T-helper 17 cell (primary cell): ENCODE measurements at regions not wholly inside any gene's neighbourhood (a gene's known extent, or its start where the extent isn't known, plus 50 kb on each side); places are given as distances from the start of the nearest gene placed in this dataset.

Experiments
- ATAC-seq: fragments of 150-1000 bp; cut with Tn5 transposase; 2 replicates; pipeline ENCODE4 v1.10.0; 2021; ENCODE audit warnings: mild to moderate bottlenecking, moderate library complexity
- DNase-seq, 3 donors: peaks; one replicate each; pipeline versions ENCODE4 v3.0.0 to v3.0.0-alpha.2; 2020 to 2021
- H3K9me3 ChIP-seq: one replicate; pipeline ENCODE4 v1.7.0; 2013; ENCODE audit warnings: low read length, mild to moderate bottlenecking; ENCODE audit not compliant: control insufficient read depth, poor library complexity, severe bottlenecking
- H3K27ac Mint-ChIP-seq: one replicate; pipeline ENCODE4 v1.8.0; 2022; ENCODE audit warnings: mild to moderate bottlenecking, moderate library complexity, mixed read lengths
- H3K27me3 Mint-ChIP-seq: one replicate; pipeline ENCODE4 v1.8.0; 2022; ENCODE audit warnings: mixed read lengths
- H3K36me3 Mint-ChIP-seq: one replicate; pipeline ENCODE4 v1.8.0; 2022; ENCODE audit warnings: low read depth, mixed read lengths
- H3K4me1 Mint-ChIP-seq: one replicate; pipeline ENCODE4 v1.8.0; 2022; ENCODE audit warnings: mild to moderate bottlenecking, mixed read lengths
- H3K4me3 Mint-ChIP-seq: one replicate; pipeline ENCODE4 v1.8.0; 2022; ENCODE audit warnings: mild to moderate bottlenecking, moderate library complexity, mixed read lengths

- ATAC-seq: no peak
Observed at GRCh38 chr18:56481751-56482150, 156.6 kb downstream of the TXNL1 start.

GRCh38 chr18:56479841-56480240, 158.6 kb downstream of the TXNL1 start:
- no peak for DNase-seq
- no peaks in the 10 kb centered on the region for H3K36me3 Mint-ChIP-seq
- no peak overlapping the region for H3K27ac Mint-ChIP-seq
- H3K9me3 ChIP-seq: no peaks in the 10 kb centered on the region
- H3K27me3 Mint-ChIP-seq: peaks cover 13% of the 10 kb centered on the region
- H3K4me3 Mint-ChIP-seq: no peak overlapping the region
- H3K4me1 Mint-ChIP-seq: no peaks in the 10 kb centered on the region
- ATAC-seq: no peak

More at GRCh38 chr18:56481751-56482150, 156.6 kb downstream of the TXNL1 start:
- DNase-seq: no peak
- Mint-ChIP-seq H3K27ac (no peak overlapping the region), H3K4me1 (no peaks in the 10 kb centered on the region), H3K36me3 (no peaks in the 10 kb centered on the region), H3K4me3 (no peak overlapping the region), H3K27me3 (peaks cover 15% of the 10 kb centered on the region)
- no peaks in the 10 kb centered on the region for H3K9me3 ChIP-seq

- DNase-seq (no peak), ATAC-seq (no peak)
- Mint-ChIP-seq H3K27ac (no peak overlapping the region), H3K4me1 (no peaks in the 10 kb centered on the region), H3K27me3 (peaks cover 8% of the 10 kb centered on the region), H3K36me3 (no peaks in the 10 kb centered on the region), H3K4me3 (no peak overlapping the region)
- no peaks in the 10 kb centered on the region for H3K9me3 ChIP-seq
Observed at GRCh38 chr18:56475250-56475649, 163.1 kb downstream of the TXNL1 start.

- ATAC-seq: no peak
- DNase-seq: no peak
- Mint-ChIP-seq H3K36me3 (no peaks in the 10 kb centered on the region), H3K4me1 (no peaks in the 10 kb centered on the region), H3K27me3 (peaks cover 4% of the 10 kb centered on the region), H3K4me3 (no peak overlapping the region), H3K27ac (no peak overlapping the region)
- H3K9me3 ChIP-seq: no peaks in the 10 kb centered on the region
Observed at GRCh38 chr18:56473400-56474024, 164.9 kb downstream of the TXNL1 start.

GRCh38 chr18:56470406-56471351, 167.7 kb downstream of the TXNL1 start:
- Mint-ChIP-seq H3K27me3 (peaks cover 4% of the 10 kb centered on the region), H3K4me3 (no peak overlapping the region), H3K36me3 (no peaks in the 10 kb centered on the region), H3K4me1 (no peaks in the 10 kb centered on the region), H3K27ac (no peak overlapping the region)
- DNase-seq: no peak
- no peaks in the 10 kb centered on the region for H3K9me3 ChIP-seq
- no peak for ATAC-seq

GRCh38 chr18:56469582-56469981, 168.8 kb downstream of the TXNL1 start:
- Mint-ChIP-seq H3K4me1 (no peaks in the 10 kb centered on the region), H3K36me3 (no peaks in the 10 kb centered on the region), H3K27me3 (no peaks in the 10 kb centered on the region), H3K4me3 (no peak overlapping the region), H3K27ac (no peak overlapping the region)
- DNase-seq: no peak
- H3K9me3 ChIP-seq: no peaks in the 10 kb centered on the region
- ATAC-seq: no peak

- H3K9me3 ChIP-seq: no peaks in the 10 kb centered on the region
- ATAC-seq: no peak
- Mint-ChIP-seq H3K4me3 (no peak overlapping the region), H3K36me3 (no peaks in the 10 kb centered on the region), H3K27me3 (no peaks in the 10 kb centered on the region), H3K4me1 (no peaks in the 10 kb centered on the region), H3K27ac (no peak overlapping the region)
- no peak for DNase-seq
Observed at GRCh38 chr18:56468396-56468795, 170.0 kb downstream of the TXNL1 start.

- Mint-ChIP-seq H3K27me3 (no peaks in the 10 kb centered on the region), H3K4me3 (no peak overlapping the region)
Observed at GRCh38 chr18:56462276-56462675, 176.1 kb downstream of the TXNL1 start.

GRCh38 chr18:56461151-56461550, 177.2 kb downstream of the TXNL1 start:
- Mint-ChIP-seq H3K27me3 (peaks cover 4% of the 10 kb centered on the region), H3K36me3 (no peaks in the 10 kb centered on the region), H3K27ac (no peak overlapping the region), H3K4me1 (no peaks in the 10 kb centered on the region), H3K4me3 (no peak overlapping the region)
- DNase-seq (no peak), ATAC-seq (no peak)
- no peaks in the 10 kb centered on the region for H3K9me3 ChIP-seq

More at GRCh38 chr18:56462276-56462675, 176.1 kb downstream of the TXNL1 start:
- no peaks in the 10 kb centered on the region for H3K4me1 Mint-ChIP-seq
- ATAC-seq (no peak), DNase-seq (no peak)
- H3K27ac Mint-ChIP-seq: no peak overlapping the region
- H3K36me3 Mint-ChIP-seq: no peaks in the 10 kb centered on the region
- no peaks in the 10 kb centered on the region for H3K9me3 ChIP-seq

- Mint-ChIP-seq H3K4me1 (no peaks in the 10 kb centered on the region), H3K27me3 (peaks cover 4% of the 10 kb centered on the region), H3K36me3 (no peaks in the 10 kb centered on the region), H3K27ac (no peak overlapping the region), H3K4me3 (no peak overlapping the region)
- H3K9me3 ChIP-seq: no peaks in the 10 kb centered on the region
- DNase-seq: no peak
- ATAC-seq: no peak
Observed at GRCh38 chr18:56460581-56460980, 177.8 kb downstream of the TXNL1 start.

- Mint-ChIP-seq H3K27me3 (peaks cover 4% of the 10 kb centered on the region), H3K4me1 (no peaks in the 10 kb centered on the region), H3K27ac (no peak overlapping the region), H3K36me3 (no peaks in the 10 kb centered on the region), H3K4me3 (no peak overlapping the region)
- no peak for ATAC-seq
- no peak for DNase-seq
- no peaks in the 10 kb centered on the region for H3K9me3 ChIP-seq
Observed at GRCh38 chr18:56458770-56459712, 179.4 kb downstream of the TXNL1 start.

GRCh38 chr18:56455874-56456273, 182.5 kb downstream of the TXNL1 start:
- no peaks in the 10 kb centered on the region for H3K4me1 Mint-ChIP-seq
- no peaks in the 10 kb centered on the region for H3K36me3 Mint-ChIP-seq
- H3K9me3 ChIP-seq: no peaks in the 10 kb centered on the region
- no peak overlapping the region for H3K27ac Mint-ChIP-seq
- H3K27me3 Mint-ChIP-seq: peaks cover 4% of the 10 kb centered on the region
- H3K4me3 Mint-ChIP-seq: no peak overlapping the region
- no peak for DNase-seq
- ATAC-seq: no peak

GRCh38 chr18:56455141-56455540, 183.3 kb downstream of the TXNL1 start:
- H3K4me3 Mint-ChIP-seq: no peak overlapping the region
- no peaks in the 10 kb centered on the region for H3K9me3 ChIP-seq
- peaks cover 4% of the 10 kb centered on the region for H3K27me3 Mint-ChIP-seq
- no peak overlapping the region for H3K27ac Mint-ChIP-seq
- no peak for ATAC-seq
- DNase-seq: no peak
- no peaks in the 10 kb centered on the region for H3K4me1 Mint-ChIP-seq
- H3K36me3 Mint-ChIP-seq: no peaks in the 10 kb centered on the region
